ENCODE measurements at regions not wholly inside any gene's neighbourhood (a gene's known extent, or its start where the extent isn't known, plus 50 kb on each side); places are given as distances from the start of the nearest gene placed in this dataset.

DNA sequence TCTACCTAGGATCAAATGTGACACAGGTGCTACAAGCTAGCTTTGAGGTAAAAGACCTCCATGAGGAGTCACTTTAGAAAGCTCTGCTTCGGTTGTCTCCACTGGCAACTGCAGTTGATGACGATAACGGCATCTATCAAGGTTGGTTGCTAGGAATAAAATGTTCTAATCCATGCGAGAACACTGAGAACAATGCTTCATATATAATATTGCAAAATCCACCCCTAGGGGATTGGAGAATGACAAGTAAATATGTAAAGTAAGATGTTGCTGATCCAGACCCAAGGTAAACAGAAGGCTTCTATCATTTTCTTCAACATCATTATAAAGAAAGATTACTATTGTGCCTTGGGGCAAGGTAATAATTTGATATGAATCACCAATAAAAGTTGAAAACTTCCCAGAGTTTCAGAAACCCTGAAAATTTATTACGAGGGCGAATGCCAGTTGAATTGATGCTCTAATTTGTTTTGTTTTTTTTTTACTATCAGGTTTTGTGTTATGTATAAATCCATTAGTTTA lies 1003.4 kb downstream of the CDH18 start:
- TF ChIP-seq MEIS2 (CRISPR knock-in tag; IDR thresholded peaks at IDR 0.05) (no peak), ZNF350 (CRISPR knock-in tag; IDR thresholded peaks at IDR 0.05; ENCODE audit: borderline replicate concordance, low read depth) (no peak), STAG1 (CRISPR knock-in tag; IDR thresholded peaks at IDR 0.05) (no peak), PAX8 (CRISPR knock-in tag; IDR thresholded peaks at IDR 0.05; ENCODE audit: borderline replicate concordance) (no peak), ZNF891 (CRISPR knock-in tag; IDR thresholded peaks at IDR 0.05) (no peak), ZNF652 (CRISPR knock-in tag; IDR thresholded peaks at IDR 0.05; ENCODE audit: borderline replicate concordance, low read depth) (no peak), NR2C2 (CRISPR knock-in tag; IDR thresholded peaks at IDR 0.05; ENCODE audit: borderline replicate concordance) (no peak), ESRRA (CRISPR knock-in tag; IDR thresholded peaks at IDR 0.05; ENCODE audit: low read depth) (no peak), THAP11 (CRISPR knock-in tag; IDR thresholded peaks at IDR 0.05) (no peak), ZFP36L1 (CRISPR knock-in tag; IDR thresholded peaks at IDR 0.05) (no peak), ZNF383 (CRISPR knock-in tag; IDR thresholded peaks at IDR 0.05; ENCODE audit: borderline replicate concordance) (no peak), MED1 (CRISPR knock-in tag; IDR thresholded peaks at IDR 0.05) (no peak), SIX4 (CRISPR knock-in tag; IDR thresholded peaks at IDR 0.05) (no peak)
- no peak overlapping the region for H3K4me3 ChIP-seq (replicated peaks in 1 of 3; ENCODE audit: insufficient read depth in 1 of 3, low read depth in 2 of 3, low read length in 3 of 3)
- no peaks in the 10 kb centered on the region for H3K36me3 ChIP-seq (replicated peaks in 1 of 2; ENCODE audit: control insufficient read depth in 1 of 2, insufficient read depth in 2 of 2, low read length in 2 of 2)
- intact Hi-C loops (cut with micrococcal nuclease; ENCODE audit: unreplicated experiment) (no loop called here), in situ Hi-C loops (cut with HindIII; ENCODE audit: extremely low pct_ligation_motif_present, low pct_unique_long_range_greater_than_20kb) (no loop called here)
- CTCF ChIA-PET (ENCODE audit: low intra/inter-chr PET ratio, low total read pairs), result no interaction called here
- H4K20me1 ChIP-seq (ENCODE audit: insufficient read depth, low read length), result no peaks in the 10 kb centered on the region
- FAIRE-seq (no peak), ATAC-seq (no peak), DNase-seq (ENCODE audit: low spot score) (no peak)
- H3K4me2 ChIP-seq (ENCODE audit: low read depth, low read length), result no peak overlapping the region
- no peak overlapping the region for H2AFZ ChIP-seq (ENCODE audit: low read length)
- peaks cover 65% of the 10 kb centered on the region for H3K9me3 ChIP-seq (ENCODE audit: low read length)
- no peak overlapping the region for H3K27ac ChIP-seq (ENCODE audit: extremely low read length, insufficient read depth, low read length)
- no peaks in the 10 kb centered on the region for H3K27me3 ChIP-seq (ENCODE audit: control insufficient read depth in 1 of 2, insufficient read depth in 2 of 2, low read length in 2 of 2)
- BruUV-seq (replicated peaks), result no TSS peak
- H3K79me2 ChIP-seq (ENCODE audit: insufficient read depth, low read length), result no peaks in the 10 kb centered on the region
- H3K9ac ChIP-seq (ENCODE audit: insufficient read depth, low read depth, low read length), result no peak overlapping the region
- H3K4me1 ChIP-seq (ENCODE audit: insufficient read depth, low read length), result no peaks in the 10 kb centered on the region
- POLR2A ChIA-PET, result no interaction called here
- 12% methylated on average over 6 of the region's 6 CpGs for WGBS (ENCODE audit: low lambda C conversion rate)

Data from HepG2 (cell line).